Ovary (tissue), 3 donors: ENCODE measurements at regions not wholly inside any gene's neighbourhood (a gene's known extent, or its start where the extent isn't known, plus 50 kb on each side); places are given as distances from the start of the nearest gene placed in this dataset.

Experiments used
- EP300 ChIP-seq: sonication (generic); formaldehyde crosslinking; IDR thresholded peaks from one replicate; pipeline ENCODE4 v1.6.1; 2017; ENCODE audit warnings: antibody characterized with exemption
- POLR2A ChIP-seq: fragments of 450-650 bp; IDR thresholded peaks from one replicate; pipeline ENCODE4 v1.6.1; 2017; ENCODE audit warnings: antibody characterized with exemption, mild to moderate bottlenecking, moderate library complexity
- TF ChIP-seq, protein P1 (sequence below), 3 donors: fragments of 450-650 bp in 2 of 3; fragments of 200-600 bp in 1 of 3; IDR thresholded peaks; one replicate each; pipeline versions ENCODE4 v1.5.1 to v1.8.0; 2016 to 2022; ENCODE audit warnings: antibody characterized with exemption in 3 of 3, mild to moderate bottlenecking in 1 of 3
- donor health status: DM: no; HTN: no; CAD: no.

DNA sequence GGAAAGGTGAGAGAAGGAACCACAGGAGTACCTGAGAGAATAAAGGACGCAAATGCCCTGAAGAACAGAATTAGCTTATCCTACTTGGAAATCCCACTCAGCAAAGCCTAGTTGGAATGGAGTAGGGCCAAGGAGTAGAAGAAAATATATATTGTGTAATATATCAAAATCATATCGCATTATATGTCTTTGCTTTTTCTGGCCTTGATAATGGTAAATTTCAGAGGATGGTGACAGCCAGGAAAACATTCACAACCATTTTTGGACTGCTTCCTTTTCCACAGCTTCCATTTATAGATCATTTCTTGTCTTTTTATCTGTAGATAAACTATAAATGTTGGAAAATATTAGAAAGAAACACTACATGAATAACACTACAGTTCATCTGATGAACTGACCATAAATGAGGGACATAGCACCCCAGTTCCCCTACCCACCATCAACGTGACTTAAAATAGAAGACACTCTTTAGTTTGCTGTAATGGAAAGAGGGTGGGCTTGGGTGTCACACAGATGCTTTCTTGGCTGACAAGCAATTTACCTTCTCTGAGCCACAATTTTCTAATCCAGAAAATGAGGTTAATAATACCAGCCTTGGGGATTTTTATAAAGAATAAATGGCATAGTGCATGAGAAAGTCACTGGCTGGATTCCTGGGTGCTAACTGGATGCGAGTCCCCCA lies 569.6 kb downstream of the NTRK3 start:
- TF ChIP-seq, protein P1, sequence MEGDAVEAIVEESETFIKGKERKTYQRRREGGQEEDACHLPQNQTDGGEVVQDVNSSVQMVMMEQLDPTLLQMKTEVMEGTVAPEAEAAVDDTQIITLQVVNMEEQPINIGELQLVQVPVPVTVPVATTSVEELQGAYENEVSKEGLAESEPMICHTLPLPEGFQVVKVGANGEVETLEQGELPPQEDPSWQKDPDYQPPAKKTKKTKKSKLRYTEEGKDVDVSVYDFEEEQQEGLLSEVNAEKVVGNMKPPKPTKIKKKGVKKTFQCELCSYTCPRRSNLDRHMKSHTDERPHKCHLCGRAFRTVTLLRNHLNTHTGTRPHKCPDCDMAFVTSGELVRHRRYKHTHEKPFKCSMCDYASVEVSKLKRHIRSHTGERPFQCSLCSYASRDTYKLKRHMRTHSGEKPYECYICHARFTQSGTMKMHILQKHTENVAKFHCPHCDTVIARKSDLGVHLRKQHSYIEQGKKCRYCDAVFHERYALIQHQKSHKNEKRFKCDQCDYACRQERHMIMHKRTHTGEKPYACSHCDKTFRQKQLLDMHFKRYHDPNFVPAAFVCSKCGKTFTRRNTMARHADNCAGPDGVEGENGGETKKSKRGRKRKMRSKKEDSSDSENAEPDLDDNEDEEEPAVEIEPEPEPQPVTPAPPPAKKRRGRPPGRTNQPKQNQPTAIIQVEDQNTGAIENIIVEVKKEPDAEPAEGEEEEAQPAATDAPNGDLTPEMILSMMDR (IDR thresholded peaks at IDR 0.05): no peak
- no peak for TF ChIP-seq POLR2A
- TF ChIP-seq EP300: no peak
